BLaER1 (cell line): ENCODE measurements at regions not wholly inside any gene's neighbourhood (a gene's known extent, or its start where the extent isn't known, plus 50 kb on each side); places are given as distances from the start of the nearest gene placed in this dataset.
A peak's percentile ranks its signal among the peaks of the same experiment; 100 is the strongest.

Experiments used
- H3K27ac ChIP-seq: shearing (Covaris generic); formaldehyde crosslinking; 2 replicates; pipeline ENCODE4 v1.8.1; 2022
- H3K27me3 ChIP-seq: shearing (Covaris generic); formaldehyde crosslinking; 2 replicates; pipeline ENCODE4 v1.8.1; 2022
- H3K36me3 ChIP-seq: shearing (Covaris generic); formaldehyde crosslinking; 2 replicates; pipeline ENCODE4 v1.8.1; 2022
- H3K4me1 ChIP-seq: shearing (Covaris generic); formaldehyde crosslinking; 2 replicates; pipeline ENCODE4 v1.8.1; 2022
- H3K4me2 ChIP-seq: shearing (Covaris generic); formaldehyde crosslinking; 2 replicates; pipeline ENCODE4 v1.8.1; 2022
- H3K4me3 ChIP-seq: shearing (Covaris generic); formaldehyde crosslinking; 2 replicates; pipeline ENCODE4 v1.8.1; 2022
- H3K9ac ChIP-seq: shearing (Covaris generic); formaldehyde crosslinking; 2 replicates; pipeline ENCODE4 v1.8.1; 2022
- H3K9me3 ChIP-seq: shearing (Covaris generic); formaldehyde crosslinking; 2 replicates; pipeline ENCODE4 v1.8.1; 2022
- H4K20me1 ChIP-seq: shearing (Covaris generic); formaldehyde crosslinking; 2 replicates; pipeline ENCODE4 v1.8.1; 2022
- Cebpa-rat ChIP-seq: shearing (Covaris generic); IDR thresholded peaks from 2 replicates; pipeline ENCODE4 v1.8.1; 2022

- Histone ChIP-seq H3K4me2 (no peak overlapping the region), H3K36me3 (no peaks in the 10 kb centered on the region), H4K20me1 (no peaks in the 10 kb centered on the region), H3K4me1 (no peaks in the 10 kb centered on the region), H3K9ac (no peak overlapping the region), H3K4me3 (no peak overlapping the region), H3K27ac (no peak overlapping the region), H3K27me3 (no peaks in the 10 kb centered on the region), H3K9me3 (0 out of 2 replicates have a peak, but pooled peaks cover 4% of the 10 kb centered on the region)
- no peak for TF ChIP-seq Cebpa-rat
Observed at GRCh38 chr14:85296456-85297210, 233.3 kb upstream of the FLRT2 start.

DNA sequence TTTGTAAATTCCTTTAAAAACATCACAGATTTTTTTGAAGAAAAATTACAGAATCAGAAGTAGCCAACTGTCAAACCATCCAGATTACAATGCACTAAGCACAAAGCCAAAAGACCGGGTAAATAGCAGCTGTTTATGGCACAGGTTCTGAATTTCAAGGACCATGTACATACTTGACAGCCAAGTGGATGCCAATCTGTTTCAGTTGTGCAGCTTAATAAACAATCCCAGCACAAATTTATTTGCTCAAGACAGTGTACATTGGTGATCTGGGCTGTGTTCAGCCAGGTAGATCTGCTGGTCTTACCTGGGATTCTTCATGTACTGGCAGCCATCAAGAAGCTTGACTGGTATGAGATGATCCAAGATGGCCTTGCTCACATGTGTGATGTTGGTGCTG, 229.8 kb upstream of the FLRT2 start:
- TF ChIP-seq Cebpa-rat = no peak
- H4K20me1 ChIP-seq = no peaks in the 10 kb centered on the region
- H3K9me3 ChIP-seq = 0 out of 2 replicates have a peak, but pooled peaks cover 4% of the 10 kb centered on the region

DNA sequence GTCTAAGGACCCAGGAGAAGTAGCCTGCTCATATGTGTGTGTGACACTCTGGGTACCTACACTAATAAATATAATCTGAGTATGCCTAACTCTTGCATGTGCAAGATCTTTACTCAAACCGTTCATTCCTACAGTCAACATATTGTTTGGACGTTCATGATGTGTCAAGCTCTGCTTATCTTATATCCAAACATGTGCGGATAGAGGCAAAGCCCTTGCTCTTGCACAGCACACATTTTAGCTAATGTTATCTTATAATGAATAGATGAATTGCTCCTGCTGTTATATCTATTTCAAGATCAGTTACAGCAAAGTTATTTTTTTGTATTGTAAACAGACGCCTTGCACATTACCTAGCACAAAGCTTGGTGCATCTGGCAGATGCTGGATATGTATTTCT, 228.4 kb upstream of the FLRT2 start:
- no peaks in the 10 kb centered on the region for H3K27me3 ChIP-seq
- H3K9ac ChIP-seq = no peak overlapping the region
- H3K4me3 ChIP-seq = no peak overlapping the region
- H4K20me1 ChIP-seq = no peaks in the 10 kb centered on the region
- H3K4me1 ChIP-seq = no peaks in the 10 kb centered on the region
- H3K4me2 ChIP-seq = no peak overlapping the region
- TF ChIP-seq Cebpa-rat = no peak
- 0 out of 2 replicates have a peak, but pooled peaks cover 4% of the 10 kb centered on the region for H3K9me3 ChIP-seq
- no peak overlapping the region for H3K27ac ChIP-seq
- no peaks in the 10 kb centered on the region for H3K36me3 ChIP-seq

More for the DNA sequence above, 229.8 kb upstream of the FLRT2 start:
- Histone ChIP-seq H3K27me3 (no peaks in the 10 kb centered on the region), H3K4me3 (no peak overlapping the region), H3K9ac (no peak overlapping the region), H3K4me1 (no peaks in the 10 kb centered on the region), H3K27ac (no peak overlapping the region), H3K4me2 (no peak overlapping the region), H3K36me3 (no peaks in the 10 kb centered on the region)

DNA sequence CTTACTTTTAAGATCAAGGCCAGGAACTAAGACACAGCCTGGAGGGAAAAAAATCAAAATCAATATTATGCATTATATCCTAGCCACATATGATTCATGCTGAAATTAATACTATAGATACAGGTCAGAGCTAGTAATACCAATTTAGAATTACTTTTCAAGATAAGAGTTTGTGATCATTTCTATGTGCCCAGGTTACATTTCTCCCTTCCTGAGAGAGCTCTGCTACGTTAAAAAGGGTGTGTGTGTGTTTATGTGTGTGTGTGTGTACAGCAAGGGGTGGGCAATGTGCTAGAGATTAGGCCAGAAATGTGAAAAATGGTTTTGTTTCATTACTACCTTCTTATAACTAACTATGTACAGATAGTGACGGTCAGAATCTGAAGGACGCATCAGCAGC, 223.9 kb upstream of the FLRT2 start:
- Histone ChIP-seq H4K20me1 (no peaks in the 10 kb centered on the region), H3K4me1 (peaks cover 14% of the 10 kb centered on the region), H3K27ac (no peak overlapping the region), H3K4me2 (no peak overlapping the region), H3K4me3 (no peak overlapping the region), H3K27me3 (no peaks in the 10 kb centered on the region), H3K36me3 (no peaks in the 10 kb centered on the region), H3K9me3 (no peaks in the 10 kb centered on the region), H3K9ac (no peak overlapping the region)
- TF ChIP-seq Cebpa-rat = no peak

GRCh38 chr14:85308531-85309300, 221.2 kb upstream of the FLRT2 start:
- Histone ChIP-seq H4K20me1 (no peaks in the 10 kb centered on the region), H3K9ac (no peak overlapping the region), H3K27me3 (no peaks in the 10 kb centered on the region), H3K9me3 (no peaks in the 10 kb centered on the region), H3K4me2 (no peak overlapping the region), H3K36me3 (no peaks in the 10 kb centered on the region), H3K4me1 (peaks cover 15% of the 10 kb centered on the region), H3K27ac (no peak overlapping the region), H3K4me3 (no peak overlapping the region)
- no peak for TF ChIP-seq Cebpa-rat

- Histone ChIP-seq H3K4me2 (peak overlapping the region; percentile 18), H3K27ac (no peak overlapping the region), H4K20me1 (no peaks in the 10 kb centered on the region), H3K4me1 (peaks cover 15% of the 10 kb centered on the region), H3K4me3 (no peak overlapping the region), H3K9ac (no peak overlapping the region), H3K36me3 (no peaks in the 10 kb centered on the region), H3K9me3 (no peaks in the 10 kb centered on the region), H3K27me3 (no peaks in the 10 kb centered on the region)
- no peak for TF ChIP-seq Cebpa-rat
Observed at GRCh38 chr14:85310491-85311272, 219.3 kb upstream of the FLRT2 start.

- H3K9ac ChIP-seq = no peak overlapping the region
- peaks cover 14% of the 10 kb centered on the region for H3K4me1 ChIP-seq
Observed at GRCh38 chr14:85313560-85314207, 216.3 kb upstream of the FLRT2 start.

DNA sequence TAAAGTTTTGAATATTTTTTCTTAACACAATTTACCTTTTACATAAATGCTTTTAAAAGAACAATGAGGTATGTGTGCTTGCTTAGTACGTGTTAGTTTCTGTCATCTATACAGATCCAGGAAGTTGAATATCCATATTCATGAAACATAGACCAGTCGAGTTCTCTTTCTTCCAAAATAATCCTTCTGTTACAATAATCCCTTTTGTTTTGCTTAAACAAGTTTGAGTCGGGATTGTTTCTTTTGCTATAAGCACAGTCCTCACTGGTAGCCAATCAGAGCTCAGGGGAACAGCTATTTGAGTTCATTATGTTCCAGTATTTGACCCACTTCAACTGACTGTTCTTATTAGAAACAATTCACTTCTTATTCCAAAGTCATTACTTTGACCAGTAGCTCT, 214.7 kb upstream of the FLRT2 start:
- Histone ChIP-seq H3K27me3 (no peaks in the 10 kb centered on the region), H3K27ac (no peak overlapping the region), H3K4me1 (peaks cover 15% of the 10 kb centered on the region), H3K9ac (no peak overlapping the region), H4K20me1 (no peaks in the 10 kb centered on the region), H3K9me3 (no peaks in the 10 kb centered on the region), H3K4me2 (no peak overlapping the region), H3K36me3 (no peaks in the 10 kb centered on the region), H3K4me3 (no peak overlapping the region)
- no peak for TF ChIP-seq Cebpa-rat

More at GRCh38 chr14:85313560-85314207, 216.3 kb upstream of the FLRT2 start:
- TF ChIP-seq Cebpa-rat = no peak
- H3K4me2 ChIP-seq = no peak overlapping the region
- H3K9me3 ChIP-seq = no peaks in the 10 kb centered on the region
- no peak overlapping the region for H3K27ac ChIP-seq
- no peaks in the 10 kb centered on the region for H3K36me3 ChIP-seq
- no peaks in the 10 kb centered on the region for H3K27me3 ChIP-seq
- H3K4me3 ChIP-seq = no peak overlapping the region
- no peaks in the 10 kb centered on the region for H4K20me1 ChIP-seq

- no peaks in the 10 kb centered on the region for H4K20me1 ChIP-seq
- no peak overlapping the region for H3K27ac ChIP-seq
- no peaks in the 10 kb centered on the region for H3K36me3 ChIP-seq
- peaks cover 9% of the 10 kb centered on the region for H3K4me1 ChIP-seq
- no peak overlapping the region for H3K4me2 ChIP-seq
- no peak overlapping the region for H3K9ac ChIP-seq
- no peaks in the 10 kb centered on the region for H3K9me3 ChIP-seq
- no peak overlapping the region for H3K4me3 ChIP-seq
- H3K27me3 ChIP-seq = no peaks in the 10 kb centered on the region
- no peak for TF ChIP-seq Cebpa-rat
Observed at GRCh38 chr14:85315733-85316290, 214.1 kb upstream of the FLRT2 start.
